ENCODE measurements at regions not wholly inside any gene's neighbourhood (a gene's known extent, or its start where the extent isn't known, plus 50 kb on each side); places are given as distances from the start of the nearest gene placed in this dataset.

DNA sequence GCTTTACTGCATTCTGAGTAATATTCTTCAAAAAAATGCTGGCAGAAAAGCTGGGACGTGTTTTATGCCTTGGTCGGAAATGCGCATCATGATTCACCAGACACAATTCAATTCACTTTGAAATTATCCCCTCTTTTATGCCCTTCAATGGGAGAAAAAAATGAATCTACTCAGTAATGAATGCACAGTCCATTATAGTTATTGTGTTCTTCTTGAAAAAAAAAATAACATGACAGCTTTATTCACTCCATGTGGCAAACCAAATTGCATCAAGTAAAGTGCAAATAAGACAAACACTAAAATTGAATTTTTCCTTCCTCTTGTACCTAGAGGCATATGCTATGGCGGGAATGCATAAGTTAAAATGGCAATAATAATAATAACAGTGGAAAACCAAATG is 159.4 kb upstream of the IFNG-AS1 start:
- Histone ChIP-seq H3K23ac (ENCODE audit: insufficient read length) (no peak overlapping the region), H2BK12ac (ENCODE audit: low read depth, low read length) (no peak overlapping the region), H3K36me3 (ENCODE audit: control insufficient read depth in 2 of 4, insufficient read depth in 4 of 4, low read length in 3 of 4) (no peaks in the 10 kb centered on the region), H3K9ac (replicated peaks in 1 of 4; ENCODE audit: extremely low read depth in 1 of 4, low read depth in 3 of 4, low read length in 3 of 4) (no peak overlapping the region), H2AFZ (ENCODE audit: low read length) (no peak overlapping the region), H3K79me2 (ENCODE audit: control insufficient read depth in 1 of 2, insufficient read depth in 2 of 2, low read length in 2 of 2) (no peaks in the 10 kb centered on the region), H2BK15ac (ENCODE audit: low read length) (no peak overlapping the region), H4K20me1 (replicated peaks in 1 of 2; ENCODE audit: control insufficient read depth in 1 of 2, insufficient read depth in 2 of 2, low read length in 2 of 2) (no peaks in the 10 kb centered on the region), H3K14ac (ENCODE audit: insufficient read length) (no peak overlapping the region), H3K4me1 (replicated peaks in 1 of 4; ENCODE audit: control insufficient read depth in 3 of 4, insufficient read depth in 4 of 4, low read length in 3 of 4) (no peaks in the 10 kb centered on the region), H3K9me3 (ENCODE audit: insufficient read depth in 2 of 2, low read depth in 1 of 2, low read length in 1 of 2) (no peaks in the 10 kb centered on the region), H3K4me3 (ENCODE audit: extremely low read depth in 1 of 4, insufficient read depth in 2 of 4, low read depth in 3 of 4, low read length in 4 of 4) (no peak overlapping the region), H3K79me1 (ENCODE audit: low read depth, low read length) (no peaks in the 10 kb centered on the region), H2BK120ac (replicated peaks; ENCODE audit: low read depth, low read length) (no peak overlapping the region), H3K4ac (replicated peaks; ENCODE audit: insufficient read length, low read depth, low read length) (no peak overlapping the region), H2BK20ac (ENCODE audit: low read length) (no peak overlapping the region), H4K5ac (ENCODE audit: insufficient read length, low read depth, low read length) (no peak overlapping the region), H3K18ac (ENCODE audit: extremely low read depth, low read length) (no peak overlapping the region), H2BK5ac (ENCODE audit: low read depth, low read length) (no peak overlapping the region), H2AK5ac (ENCODE audit: low read depth, low read length) (no peak overlapping the region), H4K8ac (ENCODE audit: extremely low read depth, insufficient read depth, low read length) (no peak overlapping the region), H3K4me2 (ENCODE audit: insufficient read depth in 1 of 2, low read depth in 2 of 2, low read length in 2 of 2) (no peak overlapping the region), H3K27me3 (replicated peaks in 1 of 4; ENCODE audit: control insufficient read depth in 3 of 4, extremely low read depth in 1 of 4, insufficient read depth in 3 of 4, low read length in 3 of 4) (no peaks in the 10 kb centered on the region), H3K27ac (ENCODE audit: low read depth, low read length) (no peak overlapping the region), H3K56ac (replicated peaks; ENCODE audit: insufficient read length, low read depth, low read length) (no peak overlapping the region), H4K91ac (replicated peaks; ENCODE audit: insufficient read length, low read length) (no peak overlapping the region), H3K23me2 (ENCODE audit: low read depth, low read length) (no peaks in the 10 kb centered on the region)
- DNase-seq (ENCODE audit: low read depth in 1 of 2, low spot score in 2 of 2): no peak
- no peak for FAIRE-seq
- CTCF ChIA-PET (ENCODE audit: partially characterized antibody): no interaction called here
- TF ChIP-seq TAF7 (optimal IDR thresholded peaks at IDR 0.05; ENCODE audit: borderline replicate concordance, low read depth, low read length) (no peak), KDM4A (IDR thresholded peaks at IDR 0.05; ENCODE audit: low read depth, low read length, severe bottlenecking) (no peak), FOSL1 (IDR thresholded peaks at IDR 0.05; ENCODE audit: insufficient read depth, low read depth, low read length) (no peak)
- POLR2A ChIA-PET (ENCODE audit: partially characterized antibody): no interaction called here
- WGBS, 2 experiments (ENCODE audit: extremely low coverage in 1 of 2, insufficient coverage in 1 of 2, insufficient read length in 1 of 2, insufficient replicate concordance in 2 of 2, low coverage in 1 of 2, low lambda C conversion rate in 2 of 2, missing lambda C conversion rate in 1 of 2): 95% methylated on average over 4 of the region's 4 CpGs; no CpG with 5 or more reads in 1 of the 2 experiments

Data from H1 (cell line).